SK-N-SH treated with all-trans-retinoic acid at 6 μM for 48 hours (cell line): ENCODE measurements at regions not wholly inside any gene's neighbourhood (a gene's known extent, or its start where the extent isn't known, plus 50 kb on each side); places are given as distances from the start of the nearest gene placed in this dataset.

Experiments used
- ATAC-seq: fragments of 200-7000 bp; cut with Tn5 transposase; 3 replicates; pipeline ENCODE4 v1.9.1; 2020; ENCODE audit warnings: mild to moderate bottlenecking, moderate library complexity
- ARNTL ChIP-seq: fragments of 450-650 bp; formaldehyde crosslinking; IDR thresholded peaks from 2 replicates; pipeline ENCODE4 v1.5.0; 2020; ENCODE audit warnings: low read depth, mild to moderate bottlenecking, moderate library complexity, borderline replicate concordance
- BACH2 ChIP-seq: fragments of 250-450 bp; sonication (Bioruptor Pico); IDR thresholded peaks from 2 replicates; pipeline ENCODE4 v1.9.0; 2021; ENCODE audit warnings: mild to moderate bottlenecking, borderline replicate concordance
- CSDC2 ChIP-seq: fragments of 250-450 bp; sonication (Bioruptor Pico); IDR thresholded peaks from 2 replicates; pipeline ENCODE4 v1.5.0; 2020; ENCODE audit warnings: mild to moderate bottlenecking, moderate library complexity
- GLIS3 ChIP-seq: fragments of 250-450 bp; sonication (Bioruptor Pico); IDR thresholded peaks from 2 replicates; pipeline ENCODE4 v1.5.0; 2020; ENCODE audit warnings: mild to moderate bottlenecking, moderate library complexity
- ISL1 ChIP-seq: fragments of 250-450 bp; sonication (Bioruptor Pico); IDR thresholded peaks from 2 replicates; pipeline ENCODE4 v2.1.2; 2022; ENCODE audit warnings: mild to moderate bottlenecking, moderate library complexity
- OSR1 ChIP-seq: fragments of 250-450 bp; sonication (Bioruptor Pico); IDR thresholded peaks from 2 replicates; pipeline ENCODE4 v1.8.0; 2022; ENCODE audit warnings: moderate library complexity, mild to moderate bottlenecking, inconsistent platforms
- PPARA ChIP-seq: fragments of 250-450 bp; sonication (Bioruptor Pico); IDR thresholded peaks from 2 replicates; pipeline ENCODE4 v1.5.0; 2020; ENCODE audit warnings: mild to moderate bottlenecking, borderline replicate concordance
- RARB ChIP-seq: fragments of 250-450 bp; sonication (Bioruptor Pico); IDR thresholded peaks from 2 replicates; pipeline ENCODE4 v1.8.0; 2021; ENCODE audit warnings: mild to moderate bottlenecking, moderate library complexity
- SNAI2 ChIP-seq: fragments of 250-450 bp; sonication (Bioruptor Pico); IDR thresholded peaks from 2 replicates; pipeline ENCODE4 v1.5.0; 2020; ENCODE audit warnings: mild to moderate bottlenecking, moderate library complexity
- TCF4 ChIP-seq: fragments of 250-450 bp; sonication (Bioruptor Pico); IDR thresholded peaks from 2 replicates; pipeline ENCODE4 v1.8.0; 2021; ENCODE audit warnings: mild to moderate bottlenecking, moderate library complexity, borderline replicate concordance
- TOX ChIP-seq: fragments of 250-450 bp; sonication (Bioruptor Pico); IDR thresholded peaks from 2 replicates; pipeline ENCODE4 v1.8.0; 2021; ENCODE audit warnings: mild to moderate bottlenecking, moderate library complexity, borderline replicate concordance
- ZFP3 ChIP-seq: fragments of 250-450 bp; sonication (Bioruptor Pico); IDR thresholded peaks from 2 replicates; pipeline ENCODE4 v1.5.0; 2020; ENCODE audit warnings: mild to moderate bottlenecking, moderate library complexity
- ZFP30 ChIP-seq: fragments of 450-650 bp; formaldehyde crosslinking; IDR thresholded peaks from 2 replicates; pipeline ENCODE4 v1.5.0; 2022; ENCODE audit warnings: mild to moderate bottlenecking, moderate library complexity
- ZNF565 ChIP-seq: fragments of 450-650 bp; formaldehyde crosslinking; conservative IDR thresholded peaks from 2 replicates; pipeline ENCODE4 v1.5.0; 2020; ENCODE audit warnings: low read depth, mild to moderate bottlenecking, moderate library complexity
- ZNF70 ChIP-seq: fragments of 450-650 bp; formaldehyde crosslinking; IDR thresholded peaks from 2 replicates; pipeline ENCODE4 v1.5.0; 2020; ENCODE audit warnings: mild to moderate bottlenecking, moderate library complexity
- TF ChIP-seq, protein P1 (sequence below): fragments of 250-450 bp; sonication (Bioruptor Pico); IDR thresholded peaks from 2 replicates; pipeline ENCODE4 v1.5.0; 2020; ENCODE audit warnings: mild to moderate bottlenecking, moderate library complexity
- TF ChIP-seq, protein P2 (sequence below): fragments of 250-450 bp; sonication (Bioruptor Pico); IDR thresholded peaks from 2 replicates; pipeline ENCODE4 v1.8.0; 2020; ENCODE audit warnings: mild to moderate bottlenecking, moderate library complexity, borderline replicate concordance
- TF ChIP-seq, protein P3 (sequence below): fragments of 250-450 bp; sonication (Bioruptor Pico); IDR thresholded peaks from 2 replicates; pipeline ENCODE4 v1.8.0; 2021; ENCODE audit warnings: low read depth, mild to moderate bottlenecking, moderate library complexity, borderline replicate concordance

DNA sequence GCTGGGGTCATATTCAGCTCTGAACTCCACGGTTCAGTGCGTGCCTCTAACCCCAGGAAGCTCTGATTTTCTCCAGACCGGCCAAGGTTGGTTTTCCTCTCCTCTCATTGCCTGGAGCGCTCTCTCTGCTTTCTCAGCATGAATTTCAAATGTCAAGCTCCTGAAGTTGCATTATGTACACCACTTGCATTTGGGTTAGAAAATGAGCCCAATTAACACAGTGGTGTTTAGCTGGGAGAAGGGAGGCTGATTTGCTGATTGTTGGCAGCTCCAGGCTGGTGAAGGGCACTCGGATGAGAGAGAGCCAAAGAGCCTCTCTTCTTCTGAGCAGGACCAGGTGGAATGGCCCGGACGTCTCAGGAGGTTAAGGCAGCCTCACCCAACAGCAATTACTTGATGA is 570.9 kb downstream of the VRK1 start:
- ATAC-seq, result no peak

DNA sequence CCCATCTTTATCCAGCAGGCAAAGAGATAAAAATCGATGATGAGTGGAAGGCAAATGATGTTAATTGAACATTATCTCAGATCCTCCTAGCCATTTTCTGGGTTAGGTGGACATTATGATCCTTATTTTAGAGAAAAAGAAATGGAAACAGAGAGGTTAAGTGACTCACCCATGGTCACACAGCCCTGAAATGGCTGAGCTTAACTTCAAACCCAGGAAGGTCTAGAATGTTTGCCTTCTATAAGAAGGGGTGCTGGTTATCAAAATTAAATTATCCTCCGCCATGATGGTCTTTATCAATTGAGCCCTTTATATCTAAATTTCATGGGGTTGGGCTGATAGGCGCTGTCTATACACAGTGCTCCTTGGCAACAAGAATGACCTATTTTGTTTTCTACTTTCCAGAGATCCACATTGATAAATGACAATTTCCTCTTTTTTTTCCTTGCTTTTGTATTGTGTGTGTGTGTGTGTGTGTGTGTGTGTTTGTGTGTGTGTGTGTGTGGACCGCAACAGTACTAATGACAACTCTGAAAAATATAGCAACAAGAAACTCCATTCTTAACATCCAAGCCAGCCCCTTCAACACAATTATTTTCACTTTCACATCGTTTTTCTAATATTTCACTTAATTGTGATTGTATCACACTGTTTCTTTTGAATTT is 571.9 kb downstream of the VRK1 start:
- TF ChIP-seq, protein P1, sequence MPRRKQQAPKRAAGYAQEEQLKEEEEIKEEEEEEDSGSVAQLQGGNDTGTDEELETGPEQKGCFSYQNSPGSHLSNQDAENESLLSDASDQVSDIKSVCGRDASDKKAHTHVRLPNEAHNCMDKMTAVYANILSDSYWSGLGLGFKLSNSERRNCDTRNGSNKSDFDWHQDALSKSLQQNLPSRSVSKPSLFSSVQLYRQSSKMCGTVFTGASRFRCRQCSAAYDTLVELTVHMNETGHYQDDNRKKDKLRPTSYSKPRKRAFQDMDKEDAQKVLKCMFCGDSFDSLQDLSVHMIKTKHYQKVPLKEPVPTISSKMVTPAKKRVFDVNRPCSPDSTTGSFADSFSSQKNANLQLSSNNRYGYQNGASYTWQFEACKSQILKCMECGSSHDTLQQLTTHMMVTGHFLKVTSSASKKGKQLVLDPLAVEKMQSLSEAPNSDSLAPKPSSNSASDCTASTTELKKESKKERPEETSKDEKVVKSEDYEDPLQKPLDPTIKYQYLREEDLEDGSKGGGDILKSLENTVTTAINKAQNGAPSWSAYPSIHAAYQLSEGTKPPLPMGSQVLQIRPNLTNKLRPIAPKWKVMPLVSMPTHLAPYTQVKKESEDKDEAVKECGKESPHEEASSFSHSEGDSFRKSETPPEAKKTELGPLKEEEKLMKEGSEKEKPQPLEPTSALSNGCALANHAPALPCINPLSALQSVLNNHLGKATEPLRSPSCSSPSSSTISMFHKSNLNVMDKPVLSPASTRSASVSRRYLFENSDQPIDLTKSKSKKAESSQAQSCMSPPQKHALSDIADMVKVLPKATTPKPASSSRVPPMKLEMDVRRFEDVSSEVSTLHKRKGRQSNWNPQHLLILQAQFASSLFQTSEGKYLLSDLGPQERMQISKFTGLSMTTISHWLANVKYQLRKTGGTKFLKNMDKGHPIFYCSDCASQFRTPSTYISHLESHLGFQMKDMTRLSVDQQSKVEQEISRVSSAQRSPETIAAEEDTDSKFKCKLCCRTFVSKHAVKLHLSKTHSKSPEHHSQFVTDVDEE (CRISPR knock-in tag), result no peak
- ATAC-seq, result no peak

More for the DNA sequence above, 570.9 kb downstream of the VRK1 start:
- TF ChIP-seq ISL1 (CRISPR knock-in tag) (no peak), BACH2 (CRISPR knock-in tag) (no peak)
- TF ChIP-seq, all 23 proteins: peak for 0

DNA sequence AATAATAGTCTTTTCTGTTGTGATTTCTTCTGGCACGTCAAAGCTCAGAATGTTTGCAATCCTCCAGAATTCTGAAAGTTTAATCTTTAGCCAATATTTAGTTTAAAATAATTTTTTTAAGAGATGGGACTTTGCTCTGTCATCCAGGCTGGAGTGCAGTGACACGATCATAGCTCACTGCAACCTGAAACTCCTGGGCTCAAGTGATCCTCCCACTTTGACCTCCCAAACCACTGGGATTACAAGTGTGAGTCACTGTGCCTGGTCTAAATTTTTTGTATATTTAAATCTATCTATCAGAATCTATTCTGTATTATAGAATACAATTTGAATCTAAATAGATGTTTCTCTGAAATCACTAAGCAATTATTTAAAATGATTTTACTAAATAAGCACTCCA is 572.7 kb downstream of the VRK1 start:
- no peak for ATAC-seq
- TF ChIP-seq SNAI2 (no peak), ZFP30 (CRISPR knock-in tag) (no peak), ZNF565 (CRISPR knock-in tag) (no peak), GLIS3 (CRISPR knock-in tag) (no peak)
- TF ChIP-seq, protein P2, sequence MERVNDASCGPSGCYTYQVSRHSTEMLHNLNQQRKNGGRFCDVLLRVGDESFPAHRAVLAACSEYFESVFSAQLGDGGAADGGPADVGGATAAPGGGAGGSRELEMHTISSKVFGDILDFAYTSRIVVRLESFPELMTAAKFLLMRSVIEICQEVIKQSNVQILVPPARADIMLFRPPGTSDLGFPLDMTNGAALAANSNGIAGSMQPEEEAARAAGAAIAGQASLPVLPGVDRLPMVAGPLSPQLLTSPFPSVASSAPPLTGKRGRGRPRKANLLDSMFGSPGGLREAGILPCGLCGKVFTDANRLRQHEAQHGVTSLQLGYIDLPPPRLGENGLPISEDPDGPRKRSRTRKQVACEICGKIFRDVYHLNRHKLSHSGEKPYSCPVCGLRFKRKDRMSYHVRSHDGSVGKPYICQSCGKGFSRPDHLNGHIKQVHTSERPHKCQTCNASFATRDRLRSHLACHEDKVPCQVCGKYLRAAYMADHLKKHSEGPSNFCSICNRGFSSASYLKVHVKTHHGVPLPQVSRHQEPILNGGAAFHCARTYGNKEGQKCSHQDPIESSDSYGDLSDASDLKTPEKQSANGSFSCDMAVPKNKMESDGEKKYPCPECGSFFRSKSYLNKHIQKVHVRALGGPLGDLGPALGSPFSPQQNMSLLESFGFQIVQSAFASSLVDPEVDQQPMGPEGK (CRISPR knock-in tag), result no peak
- TF ChIP-seq, all 23 proteins: peak for 0

DNA sequence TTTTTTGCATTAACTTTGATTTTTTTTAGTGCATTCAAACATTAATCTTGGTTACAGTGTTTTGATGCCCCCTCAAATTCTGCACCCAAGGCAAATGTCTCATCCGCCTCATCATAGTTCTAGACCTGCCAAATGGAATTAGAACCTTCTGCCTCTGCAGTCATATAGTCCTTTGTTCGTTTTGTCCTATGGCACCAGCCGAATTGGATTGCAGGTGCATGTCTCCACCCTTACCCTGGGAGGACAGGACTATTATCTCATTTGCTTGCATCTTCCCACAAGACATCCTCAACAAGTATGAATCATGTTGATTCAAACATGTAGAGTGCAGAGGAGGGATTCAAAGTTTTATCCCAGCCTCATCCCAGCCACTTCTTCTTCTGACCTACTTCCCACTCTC is 579.1 kb downstream of the VRK1 start:
- TF ChIP-seq OSR1 (CRISPR knock-in tag), result no peak
- TF ChIP-seq TOX (CRISPR knock-in tag), result no peak
- TF ChIP-seq ISL1 (CRISPR knock-in tag), result no peak
- no peak for TF ChIP-seq CSDC2 (CRISPR knock-in tag)
- TF ChIP-seq, protein P3, sequence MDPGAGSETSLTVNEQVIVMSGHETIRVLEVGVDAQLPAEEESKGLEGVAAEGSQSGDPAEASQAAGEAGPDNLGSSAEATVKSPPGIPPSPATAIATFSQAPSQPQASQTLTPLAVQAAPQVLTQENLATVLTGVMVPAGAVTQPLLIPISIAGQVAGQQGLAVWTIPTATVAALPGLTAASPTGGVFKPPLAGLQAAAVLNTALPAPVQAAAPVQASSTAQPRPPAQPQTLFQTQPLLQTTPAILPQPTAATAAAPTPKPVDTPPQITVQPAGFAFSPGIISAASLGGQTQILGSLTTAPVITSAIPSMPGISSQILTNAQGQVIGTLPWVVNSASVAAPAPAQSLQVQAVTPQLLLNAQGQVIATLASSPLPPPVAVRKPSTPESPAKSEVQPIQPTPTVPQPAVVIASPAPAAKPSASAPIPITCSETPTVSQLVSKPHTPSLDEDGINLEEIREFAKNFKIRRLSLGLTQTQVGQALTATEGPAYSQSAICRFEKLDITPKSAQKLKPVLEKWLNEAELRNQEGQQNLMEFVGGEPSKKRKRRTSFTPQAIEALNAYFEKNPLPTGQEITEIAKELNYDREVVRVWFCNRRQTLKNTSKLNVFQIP, result no peak
- TF ChIP-seq ZNF70 (CRISPR knock-in tag), result no peak
- TF ChIP-seq RARB (CRISPR knock-in tag), result no peak

DNA sequence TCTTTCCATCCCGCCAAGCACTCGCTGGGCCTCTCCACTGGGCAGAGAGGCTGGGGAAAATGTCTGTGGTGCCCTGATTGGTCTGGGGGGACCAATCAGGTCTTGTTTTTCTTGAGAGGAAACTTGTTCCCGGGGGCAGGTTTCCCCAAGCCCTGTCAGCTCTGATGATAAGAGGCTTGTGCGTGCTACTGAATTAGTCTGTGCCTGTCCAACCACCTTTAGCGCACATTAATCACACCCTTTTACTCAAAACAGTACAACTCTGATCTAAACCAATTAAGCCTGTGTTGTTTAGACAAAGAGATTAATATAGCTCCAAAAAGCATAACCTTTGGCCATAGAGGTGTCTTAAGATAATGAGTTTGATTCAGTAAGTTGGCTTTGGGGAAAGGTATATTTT is 580.4 kb downstream of the VRK1 start:
- TF ChIP-seq BACH2 (CRISPR knock-in tag) (no peak), SNAI2 (no peak), ZFP3 (no peak), CSDC2 (CRISPR knock-in tag) (no peak), ARNTL (CRISPR knock-in tag) (no peak), PPARA (no peak), TCF4 (CRISPR knock-in tag) (no peak), OSR1 (CRISPR knock-in tag) (no peak), ZNF70 (CRISPR knock-in tag) (no peak)
- TF ChIP-seq, protein P2 (CRISPR knock-in tag), result no peak
- TF ChIP-seq, protein P1 (CRISPR knock-in tag), result no peak
- ATAC-seq, result no peak

More for the DNA sequence above, 579.1 kb downstream of the VRK1 start:
- no peak for ATAC-seq
